AG09319 (cell line): ENCODE measurements at regions not wholly inside any gene's neighbourhood (a gene's known extent, or its start where the extent isn't known, plus 50 kb on each side); places are given as distances from the start of the nearest gene placed in this dataset.

Source experiments
- DNase-seq: peaks from one replicate; pipeline ENCODE4 v3.0.0-alpha.2; 2010; ENCODE audit warnings: low read depth; ENCODE audit errors: extremely low read depth
- CTCF ChIP-seq: IDR thresholded peaks from 2 replicates; pipeline ENCODE4 v1.5.1; 2011; ENCODE audit warnings: low read depth, mild to moderate bottlenecking, inconsistent platforms, low read length, moderate library complexity

- no peak for DNase-seq
Measured at GRCh38 chr2:64338910-64339500, 115.0 kb upstream of the LGALSL start.

GRCh38 chr2:64341461-64341860, 112.5 kb upstream of the LGALSL start:
- TF ChIP-seq CTCF: no peak
- no peak for DNase-seq

More at GRCh38 chr2:64338910-64339500, 115.0 kb upstream of the LGALSL start:
- TF ChIP-seq CTCF: no peak

- DNase-seq: no peak
Measured at GRCh38 chr2:64342195-64343099, 111.5 kb upstream of the LGALSL start.

GRCh38 chr2:64344999-64345576, 108.9 kb upstream of the LGALSL start:
- no peak for TF ChIP-seq CTCF
- no peak for DNase-seq

More at GRCh38 chr2:64342195-64343099, 111.5 kb upstream of the LGALSL start:
- no peak for TF ChIP-seq CTCF

GRCh38 chr2:64345998-64346397, 108.0 kb upstream of the LGALSL start:
- no peak for DNase-seq
- no peak for TF ChIP-seq CTCF

GRCh38 chr2:64348386-64349130, 105.4 kb upstream of the LGALSL start:
- TF ChIP-seq CTCF: no peak
- DNase-seq: no peak
